H1 (cell line): ENCODE measurements at regions not wholly inside any gene's neighbourhood (a gene's known extent, or its start where the extent isn't known, plus 50 kb on each side); places are given as distances from the start of the nearest gene placed in this dataset.

Source experiments
- CTCF ChIA-PET: fragments of 300-600 bp; sonication (Branson Sonifier 250); formaldehyde crosslinking; loops from one replicate; lab custom pipeline; 2021; ENCODE audit not compliant: partially characterized antibody; lab: Charles Lee
- POLR2A ChIA-PET: fragments of 300-600 bp; sonication (Branson Sonifier 250); formaldehyde crosslinking; loops from one replicate; lab custom pipeline; 2021; ENCODE audit warnings: inconsistent platforms; ENCODE audit not compliant: partially characterized antibody; lab: Charles Lee
- DNase-seq, 2 experiments: peaks; one replicate each; pipeline versions ENCODE4 v3.0.0 to v3.0.0-alpha.2; 2010 to 2022; ENCODE audit warnings: low spot score in 2 of 2, low read depth in 1 of 2, mixed read lengths in 1 of 2
- FAIRE-seq: peaks from 2 replicates; lab custom pipeline; 2011; peaks lifted over from hg19 to GRCh38; lab: Jason Lieb, UNC
- H2AFZ ChIP-seq: 2 replicates; pipeline ENCODE4 v1.8.1; 2012; ENCODE audit warnings: low read length, inconsistent platforms
- H2AK5ac ChIP-seq: 2 replicates; pipeline ENCODE4 v1.6.1; 2013; ENCODE audit warnings: low read depth, low read length
- H2BK120ac ChIP-seq: replicated peaks from 2 replicates; pipeline ENCODE3; 2013; ENCODE audit warnings: low read depth, low read length, inconsistent platforms
- H2BK12ac ChIP-seq: 2 replicates; pipeline ENCODE4 v1.6.1; 2013; ENCODE audit warnings: low read depth, low read length
- H2BK15ac ChIP-seq: 2 replicates; pipeline ENCODE4 v1.6.1; 2013; ENCODE audit warnings: low read length
- H2BK20ac ChIP-seq: 2 replicates; pipeline ENCODE4 v1.6.1; 2013; ENCODE audit warnings: low read length
- H2BK5ac ChIP-seq: 2 replicates; pipeline ENCODE4 v1.6.1; 2013; ENCODE audit warnings: low read depth, low read length
- H3K14ac ChIP-seq: 2 replicates; pipeline ENCODE4 v1.6.1; 2013; ENCODE audit warnings: inconsistent platforms; ENCODE audit not compliant: insufficient read length
- H3K18ac ChIP-seq: 2 replicates; pipeline ENCODE4 v1.6.1; 2013; ENCODE audit warnings: low read length; ENCODE audit errors: extremely low read depth
- H3K23ac ChIP-seq: 2 replicates; pipeline ENCODE4 v1.6.1; 2013; ENCODE audit warnings: inconsistent platforms; ENCODE audit not compliant: insufficient read length
- H3K23me2 ChIP-seq: 2 replicates; pipeline ENCODE4 v1.6.1; 2013; ENCODE audit warnings: low read depth, low read length
- H3K27ac ChIP-seq: 2 replicates; pipeline ENCODE4 v1.6.1; 2011; ENCODE audit warnings: low read depth, low read length, inconsistent platforms
- H3K27me3 ChIP-seq, 4 experiments: replicated peaks in 1 of 4; 1 replicate in 1 of 4; 2 replicates in 3 of 4; pipeline versions ENCODE4 v1.6.1 to v1.8.1; 2011 to 2013; ENCODE audit warnings: low read length in 3 of 4, mild to moderate bottlenecking in 3 of 4, inconsistent platforms in 2 of 4, mixed read lengths in 2 of 4, moderate library complexity in 1 of 4; ENCODE audit not compliant: control insufficient read depth in 3 of 4, insufficient read depth in 3 of 4; ENCODE audit errors: extremely low read depth in 1 of 4
- H3K36me3 ChIP-seq, 4 experiments: 2 replicates each; pipeline versions ENCODE4 v1.6.1 to v1.8.1; 2011 to 2013; ENCODE audit warnings: mild to moderate bottlenecking in 4 of 4, low read length in 3 of 4, moderate library complexity in 2 of 4, control low read depth in 1 of 4, inconsistent platforms in 1 of 4; ENCODE audit not compliant: insufficient read depth in 4 of 4, control insufficient read depth in 2 of 4
- H3K4ac ChIP-seq: replicated peaks from 2 replicates; pipeline ENCODE3; 2013; ENCODE audit warnings: low read length, low read depth, mixed read lengths, inconsistent platforms; ENCODE audit not compliant: insufficient read length
- H3K4me1 ChIP-seq, 4 experiments: replicated peaks in 1 of 4; 1 replicate in 1 of 4; 2 replicates in 3 of 4; pipeline versions ENCODE4 v1.6.1 to v1.8.1; 2011 to 2013; ENCODE audit warnings: low read length in 3 of 4, inconsistent platforms in 2 of 4, mixed read lengths in 1 of 4; ENCODE audit not compliant: insufficient read depth in 4 of 4, control insufficient read depth in 3 of 4
- H3K4me2 ChIP-seq, 2 experiments: 2 replicates each; pipeline versions ENCODE4 v1.6.1 to v1.8.1; 2011 to 2013; ENCODE audit warnings: low read depth in 2 of 2, low read length in 2 of 2, control low read depth in 1 of 2, inconsistent platforms in 1 of 2, mild to moderate bottlenecking in 1 of 2; ENCODE audit not compliant: insufficient read depth in 1 of 2
- H3K4me3 ChIP-seq, 4 experiments: fragments of 200-600, 300-600 bp in 1 of 4; sonication (generic), shearing (Covaris generic), sonication (Bioruptor Twin) in 1 of 4; 2 replicates each; pipeline versions ENCODE4 v1.5.1 to v1.8.1; 2011 to 2016; ENCODE audit warnings: low read length in 4 of 4, low read depth in 3 of 4, control low read depth in 2 of 4, inconsistent platforms in 2 of 4, mild to moderate bottlenecking in 2 of 4, mixed read lengths in 1 of 4, moderate library complexity in 1 of 4; ENCODE audit not compliant: insufficient read depth in 2 of 4; ENCODE audit errors: extremely low read depth in 1 of 4
- H3K56ac ChIP-seq: replicated peaks from 2 replicates; pipeline ENCODE3; 2013; ENCODE audit warnings: low read depth, mild to moderate bottlenecking, mixed read lengths, low read length, inconsistent platforms; ENCODE audit not compliant: insufficient read length
- H3K79me1 ChIP-seq: 2 replicates; pipeline ENCODE4 v1.6.1; 2013; ENCODE audit warnings: low read depth, low read length, control low read depth
- H3K79me2 ChIP-seq, 2 experiments: 2 replicates each; pipeline versions ENCODE4 v1.6.1 to v1.8.1; 2012 to 2013; ENCODE audit warnings: low read length in 2 of 2, mild to moderate bottlenecking in 2 of 2, inconsistent platforms in 1 of 2; ENCODE audit not compliant: insufficient read depth in 2 of 2, control insufficient read depth in 1 of 2
- H3K9ac ChIP-seq, 4 experiments: replicated peaks in 1 of 4; 1 replicate in 1 of 4; 2 replicates in 3 of 4; pipeline versions ENCODE4 v1.6.1 to v1.8.1; 2011 to 2013; ENCODE audit warnings: low read depth in 3 of 4, low read length in 3 of 4, control low read depth in 2 of 4, mild to moderate bottlenecking in 2 of 4, moderate library complexity in 2 of 4, inconsistent platforms in 1 of 4; ENCODE audit errors: extremely low read depth in 1 of 4
- H3K9me3 ChIP-seq, 2 experiments: 2 replicates each; pipeline versions ENCODE4 v1.6.1 to v1.8.1; 2012 to 2013; ENCODE audit warnings: mild to moderate bottlenecking in 2 of 2, moderate library complexity in 2 of 2, control low read depth in 1 of 2, inconsistent platforms in 1 of 2, low read depth in 1 of 2, low read length in 1 of 2, mixed read lengths in 1 of 2; ENCODE audit not compliant: insufficient read depth in 2 of 2
- H4K20me1 ChIP-seq, 2 experiments: replicated peaks in 1 of 2; 2 replicates each; pipeline versions ENCODE3 to v1.8.1; 2011 to 2013; ENCODE audit warnings: inconsistent platforms in 2 of 2, low read length in 2 of 2, mild to moderate bottlenecking in 1 of 2; ENCODE audit not compliant: insufficient read depth in 2 of 2, control insufficient read depth in 1 of 2
- H4K5ac ChIP-seq: 2 replicates; pipeline ENCODE4 v1.6.1; 2013; ENCODE audit warnings: low read length, low read depth, mixed read lengths, inconsistent platforms; ENCODE audit not compliant: insufficient read length
- H4K8ac ChIP-seq: 2 replicates; pipeline ENCODE4 v1.8.0; 2013; ENCODE audit warnings: mild to moderate bottlenecking, moderate library complexity, low read length, inconsistent platforms; ENCODE audit not compliant: insufficient read depth; ENCODE audit errors: extremely low read depth
- H4K91ac ChIP-seq: replicated peaks from 2 replicates; pipeline ENCODE3; 2013; ENCODE audit warnings: low read length, mixed read lengths, inconsistent platforms; ENCODE audit not compliant: insufficient read length
- CBX8 ChIP-seq: fragments of 300-800, 300-1000 bp; sonication (generic); IDR thresholded peaks from 2 replicates; pipeline ENCODE4 v1.7.1; 2016; ENCODE audit warnings: low read depth, low read length, borderline replicate concordance
- CTBP2 ChIP-seq: IDR thresholded peaks from 2 replicates; pipeline ENCODE4 v1.7.0; 2011; ENCODE audit warnings: borderline replicate concordance, mild to moderate bottlenecking, moderate library complexity, mixed read lengths, low read length; ENCODE audit not compliant: insufficient read depth, insufficient read length
- EP300 ChIP-seq, 2 experiments: IDR thresholded peaks; 1 replicate in 1 of 2; 2 replicates in 1 of 2; pipeline ENCODE4 v1.6.1; 2011 to 2012; ENCODE audit warnings: low read depth in 2 of 2, low read length in 2 of 2, mild to moderate bottlenecking in 2 of 2, borderline replicate concordance in 1 of 2, inconsistent platforms in 1 of 2, moderate library complexity in 1 of 2
- HDAC6 ChIP-seq: IDR thresholded peaks from one replicate; pipeline ENCODE4 v1.7.1; 2012; ENCODE audit warnings: low read depth, mild to moderate bottlenecking, inconsistent platforms, low read length, moderate library complexity
- KDM4A ChIP-seq: IDR thresholded peaks from one replicate; pipeline ENCODE4 v1.7.1; 2012; ENCODE audit warnings: low read depth, mild to moderate bottlenecking, moderate library complexity, low read length, inconsistent platforms; ENCODE audit not compliant: severe bottlenecking
- KDM5A ChIP-seq: fragments of 200-600 bp; IDR thresholded peaks from 2 replicates; pipeline ENCODE4 v1.7.1; 2012; ENCODE audit warnings: mild to moderate bottlenecking, low read length, inconsistent platforms, mixed read lengths
- POU5F1 ChIP-seq: IDR thresholded peaks from 2 replicates; pipeline ENCODE4 v1.6.1; 2011; ENCODE audit warnings: low read depth, mild to moderate bottlenecking, low read length, moderate library complexity
- RNF2 ChIP-seq: fragments of 200-900, 300-1000 bp; sonication (generic); IDR thresholded peaks from 2 replicates; pipeline ENCODE4 v1.7.1; 2016; ENCODE audit warnings: borderline replicate concordance, low read depth, mild to moderate bottlenecking, antibody characterized with exemption, low read length; ENCODE audit not compliant: poor library complexity, severe bottlenecking; ENCODE audit errors: missing control alignments
- RXRA ChIP-seq: IDR thresholded peaks from 2 replicates; pipeline ENCODE4 v1.6.1; 2011; ENCODE audit warnings: low read depth, mild to moderate bottlenecking, low read length, moderate library complexity; ENCODE audit not compliant: insufficient read depth
- SIRT6 ChIP-seq: IDR thresholded peaks from one replicate; pipeline ENCODE4 v1.7.1; 2012; ENCODE audit warnings: low read length, inconsistent platforms
- SRF ChIP-seq: IDR thresholded peaks from 2 replicates; pipeline ENCODE4 v1.6.1; 2011; ENCODE audit warnings: mild to moderate bottlenecking, low read depth, low read length, moderate library complexity
- TAF7 ChIP-seq: optimal IDR thresholded peaks from 2 replicates; pipeline ENCODE3; 2011; ENCODE audit warnings: low read depth, mild to moderate bottlenecking, inconsistent platforms, low read length, moderate library complexity, borderline replicate concordance
- YY1 ChIP-seq: IDR thresholded peaks from 2 replicates; pipeline ENCODE4 v1.6.1; 2011; ENCODE audit warnings: low read depth, mild to moderate bottlenecking, low read length
- WGBS, 2 experiments: shearing (Covaris generic) in 1 of 2; methylation state at CpG; one replicate each; pipeline versions ENCODE4 v1.1.6 to v1.1.7; 2013 to 2015; ENCODE audit warnings: low lambda C conversion rate in 2 of 2, mixed read lengths in 2 of 2, inconsistent platforms in 1 of 2, low coverage in 1 of 2, missing lambda C conversion rate in 1 of 2; ENCODE audit not compliant: insufficient replicate concordance in 2 of 2, insufficient coverage in 1 of 2, insufficient read length in 1 of 2; ENCODE audit errors: extremely low coverage in 1 of 2, missing lambda C conversion rate in 1 of 2; 5-methylcytosine and 5-hydroxymethylcytosine counted together

DNA sequence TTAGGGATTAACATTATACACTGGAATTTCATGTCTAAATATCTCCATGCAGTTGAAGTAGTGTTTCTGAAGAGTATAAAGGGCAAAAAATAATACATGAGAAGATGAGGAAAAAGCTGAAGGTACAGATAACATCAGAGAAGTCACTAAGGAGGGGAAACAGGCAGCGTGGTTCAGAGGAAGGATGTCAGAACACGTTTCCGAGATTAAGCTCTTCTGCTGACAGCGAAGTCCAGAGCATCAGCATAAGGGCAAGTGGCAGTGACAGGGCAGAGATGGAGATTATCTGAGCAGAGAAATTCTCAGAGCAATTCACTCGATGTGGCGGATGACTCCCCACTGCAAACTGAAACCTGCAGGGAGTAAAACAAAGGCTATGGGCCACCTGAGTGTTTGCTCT, 443.2 kb upstream of the FRG1 start (continued):
- no peak for TF ChIP-seq KDM4A

DNA sequence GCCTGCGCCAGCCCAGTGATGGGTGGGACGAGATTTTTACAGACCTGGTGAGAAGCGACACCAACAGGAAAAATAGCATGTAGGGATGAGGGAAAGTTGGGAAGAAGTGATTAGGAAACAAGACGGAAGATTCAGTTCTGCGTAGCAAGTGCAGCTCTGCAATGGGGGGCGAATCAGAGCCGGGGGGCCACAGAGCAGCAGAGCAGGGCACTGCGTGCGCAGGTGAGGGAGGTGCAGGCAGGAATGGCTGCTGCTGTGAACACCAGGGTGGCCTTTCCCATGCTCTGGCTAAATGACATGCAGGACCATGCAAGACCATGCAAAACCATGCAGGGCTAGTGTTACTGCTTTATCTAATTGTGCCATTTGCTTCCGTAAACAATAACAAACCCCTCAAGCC, 442.7 kb upstream of the FRG1 start:
- H2AK5ac ChIP-seq, result no peak overlapping the region
- no peaks in the 10 kb centered on the region for H3K23me2 ChIP-seq
- no peaks in the 10 kb centered on the region for H4K20me1 ChIP-seq
- no peak overlapping the region for H3K4ac ChIP-seq
- no peak overlapping the region for H3K27ac ChIP-seq
- DNase-seq (no peak), FAIRE-seq (no peak)
- H2BK120ac ChIP-seq, result no peak overlapping the region
- H4K91ac ChIP-seq, result no peak overlapping the region
- no peaks in the 10 kb centered on the region for H3K27me3 ChIP-seq
- no peak overlapping the region for H3K4me3 ChIP-seq
- no peak overlapping the region for H2BK15ac ChIP-seq
- H3K36me3 ChIP-seq, result no peaks in the 10 kb centered on the region
- no peak overlapping the region for H4K5ac ChIP-seq
- no peak overlapping the region for H2BK20ac ChIP-seq
- no peaks in the 10 kb centered on the region for H3K79me1 ChIP-seq
- no peaks in the 10 kb centered on the region for H3K9me3 ChIP-seq
- H3K56ac ChIP-seq, result no peak overlapping the region
- ChIA-PET POLR2A (no interaction called here), CTCF (no interaction called here)
- H2BK5ac ChIP-seq, result no peak overlapping the region
- WGBS, 2 experiments, result 96% methylated on average over 10 of the region's 10 CpGs; no CpG with 5 or more reads in 1 of the 2 experiments
- no peak overlapping the region for H3K23ac ChIP-seq
- no peak overlapping the region for H2BK12ac ChIP-seq
- no peaks in the 10 kb centered on the region for H3K4me1 ChIP-seq
- no peak overlapping the region for H3K9ac ChIP-seq
- no peaks in the 10 kb centered on the region for H3K79me2 ChIP-seq
- H3K14ac ChIP-seq, result no peak overlapping the region
- H4K8ac ChIP-seq, result no peak overlapping the region
- H3K4me2 ChIP-seq, result no peak overlapping the region
- H2AFZ ChIP-seq, result no peak overlapping the region
- H3K18ac ChIP-seq, result no peak overlapping the region
- TF ChIP-seq YY1 (no peak), HDAC6 (no peak), RXRA (no peak), RNF2 (no peak), EP300 (IDR thresholded peaks at IDR 0.05; ENCODE audit: borderline replicate concordance in 1 of 2, low read depth in 2 of 2, low read length in 2 of 2) (no peak), CBX8 (no peak), KDM5A (no peak), CTBP2 (no peak), TAF7 (no peak), SRF (no peak), SIRT6 (no peak), POU5F1 (no peak)
